PC-9 (cell line): ENCODE measurements at regions not wholly inside any gene's neighbourhood (a gene's known extent, or its start where the extent isn't known, plus 50 kb on each side); places are given as distances from the start of the nearest gene placed in this dataset.

Experiments
- EZH2 ChIP-seq: fragments of 200-600 bp; sonication (generic); IDR thresholded peaks from 2 replicates; pipeline ENCODE4 v1.8.0; 2017; ENCODE audit warnings: antibody characterized with exemption, low read depth
- TF ChIP-seq, protein P1 (sequence below): fragments of 200-600 bp; sonication (generic); conservative IDR thresholded peaks from 2 replicates; pipeline ENCODE4 v1.6.1; 2017; ENCODE audit warnings: mixed run types, antibody characterized with exemption, mild to moderate bottlenecking, moderate library complexity

GRCh38 chr10:7007600-7008190, 403.1 kb downstream of the SFMBT2 start:
- TF ChIP-seq, protein P1, sequence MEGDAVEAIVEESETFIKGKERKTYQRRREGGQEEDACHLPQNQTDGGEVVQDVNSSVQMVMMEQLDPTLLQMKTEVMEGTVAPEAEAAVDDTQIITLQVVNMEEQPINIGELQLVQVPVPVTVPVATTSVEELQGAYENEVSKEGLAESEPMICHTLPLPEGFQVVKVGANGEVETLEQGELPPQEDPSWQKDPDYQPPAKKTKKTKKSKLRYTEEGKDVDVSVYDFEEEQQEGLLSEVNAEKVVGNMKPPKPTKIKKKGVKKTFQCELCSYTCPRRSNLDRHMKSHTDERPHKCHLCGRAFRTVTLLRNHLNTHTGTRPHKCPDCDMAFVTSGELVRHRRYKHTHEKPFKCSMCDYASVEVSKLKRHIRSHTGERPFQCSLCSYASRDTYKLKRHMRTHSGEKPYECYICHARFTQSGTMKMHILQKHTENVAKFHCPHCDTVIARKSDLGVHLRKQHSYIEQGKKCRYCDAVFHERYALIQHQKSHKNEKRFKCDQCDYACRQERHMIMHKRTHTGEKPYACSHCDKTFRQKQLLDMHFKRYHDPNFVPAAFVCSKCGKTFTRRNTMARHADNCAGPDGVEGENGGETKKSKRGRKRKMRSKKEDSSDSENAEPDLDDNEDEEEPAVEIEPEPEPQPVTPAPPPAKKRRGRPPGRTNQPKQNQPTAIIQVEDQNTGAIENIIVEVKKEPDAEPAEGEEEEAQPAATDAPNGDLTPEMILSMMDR, result no peak
- no peak for TF ChIP-seq EZH2
